NCI-H1092 treated with DMSO at 0.1 percent for 48 hours (cell line): ENCODE measurements at regions not wholly inside any gene's neighbourhood (a gene's known extent, or its start where the extent isn't known, plus 50 kb on each side); places are given as distances from the start of the nearest gene placed in this dataset.

Experiments used
- DNase-seq: peaks from one replicate; lab custom pipeline; 2025; lab: John Stamatoyannopoulos, UW

GRCh38 chr9:81119591-81119990, 569.8 kb downstream of the TLE1 start:
- no peak for DNase-seq

GRCh38 chr9:81118416-81118815, 570.9 kb downstream of the TLE1 start:
- no peak for DNase-seq

GRCh38 chr9:81116340-81117137, 572.8 kb downstream of the TLE1 start:
- no peak for DNase-seq

- DNase-seq: peak; percentile 92
Observed at GRCh38 chr9:81113453-81114124, 575.8 kb downstream of the TLE1 start.

GRCh38 chr9:81112627-81113452, 576.5 kb downstream of the TLE1 start:
- peak; percentile 19 for DNase-seq

- DNase-seq: no peak
Observed at GRCh38 chr9:81108821-81109220, 580.5 kb downstream of the TLE1 start.

- DNase-seq: no peak
Observed at GRCh38 chr9:81108391-81108790, 581.0 kb downstream of the TLE1 start.

GRCh38 chr9:81103597-81104471, 585.5 kb downstream of the TLE1 start:
- DNase-seq: peak; percentile 10

GRCh38 chr9:81097131-81097847, 592.1 kb downstream of the TLE1 start:
- no peak for DNase-seq

- no peak for DNase-seq
Observed at GRCh38 chr9:81096625-81097024, 592.7 kb downstream of the TLE1 start.

- no peak for DNase-seq
Observed at GRCh38 chr9:81092057-81092456, 597.3 kb downstream of the TLE1 start.

- no peak for DNase-seq
Observed at GRCh38 chr9:81088341-81088740, 601.0 kb downstream of the TLE1 start.

GRCh38 chr9:81086416-81086815, 602.9 kb downstream of the TLE1 start:
- DNase-seq: no peak

GRCh38 chr9:81083854-81084512, 605.4 kb downstream of the TLE1 start:
- no peak for DNase-seq

- no peak for DNase-seq
Observed at GRCh38 chr9:81083067-81083466, 606.3 kb downstream of the TLE1 start.

- no peak for DNase-seq
Observed at GRCh38 chr9:81082221-81082620, 607.1 kb downstream of the TLE1 start.

- DNase-seq: no peak
Observed at GRCh38 chr9:81080900-81081299, 608.4 kb downstream of the TLE1 start.

GRCh38 chr9:81080185-81080584, 609.2 kb downstream of the TLE1 start:
- no peak for DNase-seq

GRCh38 chr9:81079055-81079454, 610.3 kb downstream of the TLE1 start:
- no peak for DNase-seq

GRCh38 chr9:81078555-81078954, 610.8 kb downstream of the TLE1 start:
- DNase-seq: no peak
